Suprapubic skin (tissue), 4 donors: ENCODE measurements at regions not wholly inside any gene's neighbourhood (a gene's known extent, or its start where the extent isn't known, plus 50 kb on each side); places are given as distances from the start of the nearest gene placed in this dataset.

ENCODE experiments used
- DNase-seq, 2 donors: peaks; one replicate each; pipeline ENCODE4 v3.0.0-alpha.2; 2019; ENCODE audit warnings: low spot score in 2 of 2
- H3K27ac ChIP-seq: fragments of 200-600 bp; sonication (generic); one replicate; pipeline ENCODE4 v1.5.1; 2019
- H3K27me3 ChIP-seq: fragments of 200-600 bp; sonication (generic); one replicate; pipeline ENCODE4 v1.5.1; 2019
- H3K36me3 ChIP-seq: fragments of 200-600 bp; sonication (generic); one replicate; pipeline ENCODE4 v1.5.1; 2019
- H3K4me1 ChIP-seq: fragments of 200-600 bp; sonication (generic); one replicate; pipeline ENCODE4 v1.5.1; 2019
- H3K4me3 ChIP-seq: fragments of 200-600 bp; sonication (generic); one replicate; pipeline ENCODE4 v1.5.1; 2019; ENCODE audit warnings: mild to moderate bottlenecking
- H3K9me3 ChIP-seq: fragments of 200-600 bp; sonication (generic); one replicate; pipeline ENCODE4 v1.5.1; 2019
- CTCF ChIP-seq, 2 donors: fragments of 200-600 bp in 1 of 2; fragments of 450-650 bp in 1 of 2; sonication (generic) in 1 of 2; IDR thresholded peaks; one replicate each; pipeline ENCODE4 v1.5.1; 2016 to 2019; ENCODE audit warnings: antibody characterized with exemption in 2 of 2, mild to moderate bottlenecking in 1 of 2, moderate library complexity in 1 of 2
- EP300 ChIP-seq: sonication (generic); formaldehyde crosslinking; IDR thresholded peaks from one replicate; pipeline ENCODE4 v1.6.1; 2017; ENCODE audit warnings: antibody characterized with exemption
- POLR2A ChIP-seq, 2 donors: fragments of 450-650 bp; IDR thresholded peaks; one replicate each; pipeline ENCODE4 v1.6.1; 2017; ENCODE audit warnings: antibody characterized with exemption in 2 of 2, mild to moderate bottlenecking in 2 of 2, moderate library complexity in 2 of 2
- POLR2AphosphoS5 ChIP-seq, 3 donors: sonication (generic); formaldehyde crosslinking; IDR thresholded peaks; one replicate each; pipeline ENCODE4 v1.6.1; 2017; ENCODE audit warnings: antibody characterized with exemption in 3 of 3
- WGBS: methylation state at CpG from one replicate; pipeline ENCODE4 v1.1.5; 2018; 5-methylcytosine and 5-hydroxymethylcytosine counted together

GRCh38 chr6:169905041-169905807 lies 153.8 kb downstream of the ERMARD start:
- Histone ChIP-seq H3K4me3 (no peak overlapping the region), H3K9me3 (no peaks in the 10 kb centered on the region), H3K27ac (no peak overlapping the region), H3K4me1 (no peaks in the 10 kb centered on the region), H3K36me3 (no peaks in the 10 kb centered on the region), H3K27me3 (no peaks in the 10 kb centered on the region)
- no peak for DNase-seq
- TF ChIP-seq POLR2AphosphoS5 (IDR thresholded peaks at IDR 0.05) (no peak), POLR2A (IDR thresholded peaks at IDR 0.05) (no peak)
- 66% methylated on average over 10 of the region's 20 CpGs for WGBS

DNA sequence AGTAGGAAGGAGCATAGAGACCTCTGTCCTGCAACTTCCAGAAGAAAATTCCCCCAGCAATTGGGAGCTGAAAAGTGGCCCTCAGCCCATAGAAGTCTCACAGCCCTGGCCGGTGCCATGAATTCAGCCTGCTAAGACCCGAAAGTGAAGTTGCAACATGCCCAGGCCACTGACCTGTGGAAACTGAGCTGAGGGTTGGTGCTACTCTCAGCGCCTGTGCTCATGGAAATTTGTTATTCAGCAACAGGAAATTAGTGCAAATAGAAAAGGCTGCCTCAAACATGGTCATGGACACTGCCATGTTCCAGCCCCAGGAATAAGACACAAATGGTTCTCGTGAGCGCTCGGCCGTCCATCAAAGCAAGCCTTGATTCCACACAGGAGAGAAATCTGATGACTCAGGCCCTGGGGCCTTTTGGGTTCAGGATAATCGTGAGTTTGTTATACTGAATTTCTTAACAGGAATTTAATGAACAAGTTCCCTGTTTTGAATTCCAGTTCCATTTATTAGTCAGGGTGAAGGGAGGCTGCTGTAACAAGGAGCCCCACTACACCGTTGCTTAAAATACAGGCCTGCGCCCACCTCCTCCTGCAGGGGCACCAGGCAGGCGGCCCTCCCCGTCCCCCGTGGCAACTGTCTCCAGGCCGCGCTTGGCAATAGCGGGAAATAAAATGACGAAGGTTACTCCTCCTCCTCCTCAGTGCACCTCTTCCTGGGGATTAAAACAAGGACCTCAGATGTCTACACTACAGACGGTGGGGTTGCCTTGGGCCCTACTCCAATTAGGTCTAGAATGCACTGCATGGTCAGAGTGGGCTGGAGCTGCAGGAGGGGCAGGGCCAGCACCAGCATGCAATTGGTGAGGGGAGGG lies 152.9 kb downstream of the ERMARD start:
- H3K27ac ChIP-seq = no peak overlapping the region
- H3K27me3 ChIP-seq = no peaks in the 10 kb centered on the region
- WGBS = 90% methylated on average over 18 of the region's 18 CpGs
- no peaks in the 10 kb centered on the region for H3K4me1 ChIP-seq
- DNase-seq = no peak
- H3K4me3 ChIP-seq = no peak overlapping the region
- H3K36me3 ChIP-seq = no peaks in the 10 kb centered on the region
- H3K9me3 ChIP-seq = no peaks in the 10 kb centered on the region
- TF ChIP-seq CTCF (IDR thresholded peaks at IDR 0.05) (no peak), EP300 (no peak), POLR2A (IDR thresholded peaks at IDR 0.05) (no peak), POLR2AphosphoS5 (IDR thresholded peaks at IDR 0.05) (no peak)

GRCh38 chr6:169903122-169903521 lies 151.7 kb downstream of the ERMARD start:
- no peak for DNase-seq
- Histone ChIP-seq H3K9me3 (no peaks in the 10 kb centered on the region), H3K36me3 (no peaks in the 10 kb centered on the region), H3K27me3 (no peaks in the 10 kb centered on the region), H3K4me1 (no peaks in the 10 kb centered on the region), H3K27ac (no peak overlapping the region), H3K4me3 (no peak overlapping the region)
- TF ChIP-seq EP300 = no peak
- no peak for TF ChIP-seq CTCF (IDR thresholded peaks at IDR 0.05)
- TF ChIP-seq POLR2A (IDR thresholded peaks at IDR 0.05) = no peak
- no peak for TF ChIP-seq POLR2AphosphoS5 (IDR thresholded peaks at IDR 0.05)
- WGBS = 95% methylated on average over 18 of the region's 18 CpGs

DNA sequence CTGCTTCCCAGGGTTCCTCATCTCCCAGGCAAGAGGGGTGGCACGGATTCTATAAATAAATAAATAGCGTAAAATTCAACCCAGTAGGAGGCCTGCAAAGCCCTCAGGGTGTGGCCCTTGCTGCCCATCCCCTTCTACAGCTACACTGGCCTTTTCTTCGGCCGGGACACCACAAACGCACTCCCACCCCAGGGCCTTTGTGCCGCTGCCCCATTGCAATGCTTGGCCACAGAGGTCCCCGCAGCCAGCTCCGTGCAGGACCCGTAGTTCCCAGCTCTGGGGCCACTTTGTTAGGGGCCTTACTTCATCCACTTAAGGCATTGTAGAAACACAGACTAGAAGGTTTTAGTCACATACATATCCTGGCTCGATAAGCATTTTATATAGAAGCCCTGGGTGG lies 151.2 kb downstream of the ERMARD start:
- Histone ChIP-seq H3K27me3 (no peaks in the 10 kb centered on the region), H3K27ac (no peak overlapping the region), H3K4me3 (no peak overlapping the region), H3K4me1 (no peaks in the 10 kb centered on the region), H3K9me3 (no peaks in the 10 kb centered on the region), H3K36me3 (no peaks in the 10 kb centered on the region)
- 91% methylated on average over 9 of the region's 10 CpGs for WGBS
- DNase-seq = no peak
- no peak for TF ChIP-seq EP300
- TF ChIP-seq POLR2A (IDR thresholded peaks at IDR 0.05) = no peak
- no peak for TF ChIP-seq POLR2AphosphoS5 (IDR thresholded peaks at IDR 0.05)
- TF ChIP-seq CTCF (IDR thresholded peaks at IDR 0.05) = no peak

DNA sequence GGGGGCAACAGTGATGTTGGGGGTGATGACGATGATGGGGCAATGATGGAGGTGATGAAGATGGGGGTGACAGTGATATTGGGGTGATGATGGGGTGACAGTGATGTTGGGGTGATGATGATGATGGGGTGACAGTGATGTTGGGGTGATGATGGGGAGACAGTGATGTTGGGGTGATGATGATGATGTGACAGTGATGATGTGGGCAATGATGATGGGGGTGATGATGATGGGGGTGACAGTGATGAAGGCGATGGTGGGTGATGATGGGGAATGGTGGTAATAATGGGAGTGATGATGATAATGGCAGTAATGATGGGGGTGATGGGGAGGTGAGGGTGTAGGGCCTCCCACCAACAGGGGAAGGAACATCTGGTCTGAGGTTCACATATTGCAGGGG lies 150.6 kb downstream of the ERMARD start:
- no peak for DNase-seq
- 90% methylated on average over 2 of the region's 2 CpGs for WGBS
- no peak overlapping the region for H3K27ac ChIP-seq

More for the DNA sequence above, 150.6 kb downstream of the ERMARD start:
- H3K36me3 ChIP-seq = no peaks in the 10 kb centered on the region
- H3K4me1 ChIP-seq = no peaks in the 10 kb centered on the region
- H3K27me3 ChIP-seq = no peaks in the 10 kb centered on the region
- H3K9me3 ChIP-seq = no peaks in the 10 kb centered on the region
- TF ChIP-seq EP300 = no peak
- TF ChIP-seq POLR2AphosphoS5 (IDR thresholded peaks at IDR 0.05) = no peak
- no peak for TF ChIP-seq POLR2A (IDR thresholded peaks at IDR 0.05)
- no peak for TF ChIP-seq CTCF (IDR thresholded peaks at IDR 0.05)
- no peak overlapping the region for H3K4me3 ChIP-seq
